ENCODE measurements at regions not wholly inside any gene's neighbourhood (a gene's known extent, or its start where the extent isn't known, plus 50 kb on each side); places are given as distances from the start of the nearest gene placed in this dataset.
"Not testable (repeated sequence)": the region's sequence is repeated elsewhere in the genome, so short reads cannot be mapped to it uniquely, and the experiment has no call there.

- no peak overlapping the region for H3K4me3 ChIP-seq (IDR thresholded peaks at IDR 0.05; ENCODE audit: insufficient read depth, low read depth, low read length)
- H3K79me2 ChIP-seq (ENCODE audit: insufficient read depth, low read depth): no peaks in the 10 kb centered on the region
- no peaks in the 10 kb centered on the region for H3K4me1 ChIP-seq (ENCODE audit: low read depth, poor library complexity, severe bottlenecking)
- no peak overlapping the region for H3K4me2 ChIP-seq
- no peaks in the 10 kb centered on the region for H3K27me3 ChIP-seq (ENCODE audit: insufficient read depth, low read depth)
- H2AFZ ChIP-seq (ENCODE audit: low read depth): no peak overlapping the region
- no peaks in the 10 kb centered on the region for H4K20me1 ChIP-seq (ENCODE audit: insufficient read depth)
- no peak for TF ChIP-seq CTCF (conservative IDR thresholded peaks at IDR 0.05; ENCODE audit: low read depth, low read length)
- no peaks in the 10 kb centered on the region for H3K36me3 ChIP-seq (ENCODE audit: insufficient read depth)
- no peak overlapping the region for H3K9ac ChIP-seq
- no peak overlapping the region for H3K27ac ChIP-seq
These were observed 215.2 kb upstream of the CHORDC1 start for GRCh38 chr11:90438069-90438468.

GRCh38 chr11:90434858-90435257 is 212.0 kb upstream of the CHORDC1 start:
- Histone ChIP-seq H3K27me3 (ENCODE audit: insufficient read depth, low read depth) (no peaks in the 10 kb centered on the region), H3K79me2 (ENCODE audit: insufficient read depth, low read depth) (no peaks in the 10 kb centered on the region), H3K36me3 (ENCODE audit: insufficient read depth) (no peaks in the 10 kb centered on the region), H3K27ac (no peak overlapping the region), H3K4me2 (no peak overlapping the region), H3K9ac (no peak overlapping the region), H2AFZ (ENCODE audit: low read depth) (no peak overlapping the region), H3K4me3 (IDR thresholded peaks at IDR 0.05; ENCODE audit: insufficient read depth, low read depth, low read length) (no peak overlapping the region), H3K4me1 (ENCODE audit: low read depth, poor library complexity, severe bottlenecking) (no peaks in the 10 kb centered on the region), H4K20me1 (ENCODE audit: insufficient read depth) (no peaks in the 10 kb centered on the region)
- no peak for TF ChIP-seq CTCF (conservative IDR thresholded peaks at IDR 0.05; ENCODE audit: low read depth, low read length)

GRCh38 chr11:90428836-90429235 is 206.0 kb upstream of the CHORDC1 start:
- Histone ChIP-seq H4K20me1 (ENCODE audit: insufficient read depth) (no peaks in the 10 kb centered on the region), H3K27ac (no peak overlapping the region), H3K79me2 (ENCODE audit: insufficient read depth, low read depth) (no peaks in the 10 kb centered on the region), H2AFZ (ENCODE audit: low read depth) (no peak overlapping the region), H3K4me2 (no peak overlapping the region), H3K27me3 (ENCODE audit: insufficient read depth, low read depth) (no peaks in the 10 kb centered on the region), H3K9ac (no peak overlapping the region), H3K36me3 (ENCODE audit: insufficient read depth) (no peaks in the 10 kb centered on the region), H3K4me1 (ENCODE audit: low read depth, poor library complexity, severe bottlenecking) (no peaks in the 10 kb centered on the region), H3K4me3 (IDR thresholded peaks at IDR 0.05; ENCODE audit: insufficient read depth, low read depth, low read length) (no peak overlapping the region)
- TF ChIP-seq CTCF (conservative IDR thresholded peaks at IDR 0.05; ENCODE audit: low read depth, low read length): no peak

- Histone ChIP-seq H3K27me3 (ENCODE audit: insufficient read depth, low read depth) (no peaks in the 10 kb centered on the region), H3K27ac (no peak overlapping the region), H3K79me2 (ENCODE audit: insufficient read depth, low read depth) (no peaks in the 10 kb centered on the region), H3K9ac (no peak overlapping the region), H3K36me3 (ENCODE audit: insufficient read depth) (no peaks in the 10 kb centered on the region), H3K4me3 (IDR thresholded peaks at IDR 0.05; ENCODE audit: insufficient read depth, low read depth, low read length) (no peak overlapping the region), H4K20me1 (ENCODE audit: insufficient read depth) (no peaks in the 10 kb centered on the region), H3K4me1 (ENCODE audit: low read depth, poor library complexity, severe bottlenecking) (no peaks in the 10 kb centered on the region), H2AFZ (ENCODE audit: low read depth) (no peak overlapping the region), H3K4me2 (no peak overlapping the region)
- no peak for TF ChIP-seq CTCF (conservative IDR thresholded peaks at IDR 0.05; ENCODE audit: low read depth, low read length)
These were observed 203.6 kb upstream of the CHORDC1 start for GRCh38 chr11:90426442-90426841.

- H3K79me2 ChIP-seq (ENCODE audit: insufficient read depth, low read depth): no peaks in the 10 kb centered on the region
- H3K4me2 ChIP-seq: no peak overlapping the region
- H3K27me3 ChIP-seq (ENCODE audit: insufficient read depth, low read depth): no peaks in the 10 kb centered on the region
- H3K27ac ChIP-seq: no peak overlapping the region
- H3K4me3 ChIP-seq (IDR thresholded peaks at IDR 0.05; ENCODE audit: insufficient read depth, low read depth, low read length): no peak overlapping the region
- no peaks in the 10 kb centered on the region for H3K4me1 ChIP-seq (ENCODE audit: low read depth, poor library complexity, severe bottlenecking)
- H3K36me3 ChIP-seq (ENCODE audit: insufficient read depth): no peaks in the 10 kb centered on the region
- H3K9ac ChIP-seq: no peak overlapping the region
- no peaks in the 10 kb centered on the region for H4K20me1 ChIP-seq (ENCODE audit: insufficient read depth)
- TF ChIP-seq CTCF (conservative IDR thresholded peaks at IDR 0.05; ENCODE audit: low read depth, low read length): no peak
- H2AFZ ChIP-seq (ENCODE audit: low read depth): no peak overlapping the region
These were observed 200.5 kb upstream of the CHORDC1 start for GRCh38 chr11:90423378-90423777.

GRCh38 chr11:90422787-90423186 is 199.9 kb upstream of the CHORDC1 start:
- H4K20me1 ChIP-seq (ENCODE audit: insufficient read depth); H3K4me1 ChIP-seq (ENCODE audit: low read depth, poor library complexity, severe bottlenecking); H3K27me3 ChIP-seq (ENCODE audit: insufficient read depth, low read depth); H3K9ac ChIP-seq; H3K4me2 ChIP-seq; H2AFZ ChIP-seq (ENCODE audit: low read depth); H3K27ac ChIP-seq; H3K4me3 ChIP-seq (IDR thresholded peaks at IDR 0.05; ENCODE audit: insufficient read depth, low read depth, low read length); H3K36me3 ChIP-seq (ENCODE audit: insufficient read depth); H3K79me2 ChIP-seq (ENCODE audit: insufficient read depth, low read depth): not testable (repeated sequence)
